Fibroblast of villous mesenchyme (primary cell): ENCODE measurements at regions not wholly inside any gene's neighbourhood (a gene's known extent, or its start where the extent isn't known, plus 50 kb on each side); places are given as distances from the start of the nearest gene placed in this dataset.

Experiments used
- DNase-seq: peaks from one replicate; pipeline ENCODE4 v3.0.0-alpha.2; 2010; ENCODE audit warnings: low read depth
- H3K4me3 ChIP-seq: 2 replicates; pipeline ENCODE4 v1.5.1; 2011; ENCODE audit warnings: low read depth, mild to moderate bottlenecking, low read length
- CTCF ChIP-seq: IDR thresholded peaks from 2 replicates; pipeline ENCODE4 v1.5.1; 2012; ENCODE audit warnings: low read depth, mild to moderate bottlenecking, low read length; ENCODE audit not compliant: insufficient read depth

- no peak for TF ChIP-seq CTCF
- peak; percentile 89 for DNase-seq
- peak overlapping the region; percentile 37 for H3K4me3 ChIP-seq
Measured at GRCh38 chr17:77454242-77455095, 313.7 kb downstream of the SEC14L1 start.

GRCh38 chr17:77455111-77455890 lies 314.5 kb downstream of the SEC14L1 start:
- H3K4me3 ChIP-seq: no peak overlapping the region
- no peak for TF ChIP-seq CTCF
- peak; percentile 93 for DNase-seq

- no peak overlapping the region for H3K4me3 ChIP-seq
- DNase-seq: no peak
- TF ChIP-seq CTCF: no peak
Measured at GRCh38 chr17:77455891-77456260, 315.1 kb downstream of the SEC14L1 start.

- TF ChIP-seq CTCF: no peak
- no peak for DNase-seq
- H3K4me3 ChIP-seq: no peak overlapping the region
Measured at GRCh38 chr17:77456271-77456950, 315.6 kb downstream of the SEC14L1 start.

- H3K4me3 ChIP-seq: no peak overlapping the region
- no peak for TF ChIP-seq CTCF
- no peak for DNase-seq
Measured at GRCh38 chr17:77456951-77457548, 316.3 kb downstream of the SEC14L1 start.

- H3K4me3 ChIP-seq: no peak overlapping the region
- no peak for DNase-seq
- TF ChIP-seq CTCF: no peak
Measured at GRCh38 chr17:77457572-77458201, 316.9 kb downstream of the SEC14L1 start.
